NCI-H748 treated with DMSO at 0.1 percent for 48 hours (cell line): ENCODE measurements at regions not wholly inside any gene's neighbourhood (a gene's known extent, or its start where the extent isn't known, plus 50 kb on each side); places are given as distances from the start of the nearest gene placed in this dataset.

Experiments
- DNase-seq: peaks from one replicate; lab custom pipeline; 2025; lab: John Stamatoyannopoulos, UW

DNA sequence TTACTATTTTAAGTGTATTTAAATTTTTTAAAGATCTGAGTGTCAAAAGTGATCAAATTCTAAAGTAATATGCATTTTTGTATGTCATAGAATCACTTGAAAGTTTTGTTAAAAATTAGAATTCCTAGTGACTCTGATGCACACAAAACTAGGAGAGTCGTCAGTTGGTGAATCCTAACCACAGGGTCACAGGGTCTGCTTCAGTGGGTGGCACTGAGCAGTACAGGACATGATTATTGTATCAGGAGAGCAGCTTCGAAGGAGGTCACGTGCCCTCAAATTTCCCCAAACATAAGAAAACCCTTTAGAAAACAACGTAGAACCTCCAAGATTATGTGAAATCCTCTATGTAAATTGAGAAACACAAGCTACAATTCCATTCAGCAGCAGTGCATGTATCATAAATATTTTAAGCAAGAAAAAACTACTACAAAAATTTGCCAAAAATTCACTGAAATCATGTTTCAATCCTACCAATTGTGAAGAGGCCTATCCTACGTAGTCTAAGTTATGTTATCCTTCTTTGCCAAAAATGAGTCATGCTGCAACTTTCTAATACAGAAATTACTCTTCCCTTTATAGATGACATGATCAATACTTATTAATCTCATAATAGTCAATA, 323.6 kb downstream of the AASDHPPT start:
- no peak for DNase-seq

DNA sequence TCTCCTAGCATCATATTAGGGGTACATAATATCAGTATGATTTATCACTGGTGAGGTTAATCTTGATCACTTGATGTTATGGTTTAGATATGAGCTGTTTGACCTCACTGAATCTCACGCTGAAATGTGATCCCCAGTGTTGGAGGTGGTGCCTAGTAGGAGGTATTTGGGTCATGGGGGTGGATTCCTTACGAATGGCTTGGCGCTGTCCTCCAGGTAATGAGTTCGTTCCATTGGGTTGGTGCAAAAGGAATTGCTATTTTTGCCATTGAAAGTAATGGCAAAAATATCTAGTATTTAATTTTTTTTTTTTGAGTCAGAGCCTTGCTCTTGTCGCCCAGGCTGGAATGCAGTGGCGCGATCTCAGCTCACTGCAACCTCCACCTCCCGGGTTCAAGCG, 326.3 kb downstream of the AASDHPPT start:
- no peak for DNase-seq

- no peak for DNase-seq
Observed at GRCh38 chr11:106409222-106409621, 331.8 kb downstream of the AASDHPPT start.

DNA sequence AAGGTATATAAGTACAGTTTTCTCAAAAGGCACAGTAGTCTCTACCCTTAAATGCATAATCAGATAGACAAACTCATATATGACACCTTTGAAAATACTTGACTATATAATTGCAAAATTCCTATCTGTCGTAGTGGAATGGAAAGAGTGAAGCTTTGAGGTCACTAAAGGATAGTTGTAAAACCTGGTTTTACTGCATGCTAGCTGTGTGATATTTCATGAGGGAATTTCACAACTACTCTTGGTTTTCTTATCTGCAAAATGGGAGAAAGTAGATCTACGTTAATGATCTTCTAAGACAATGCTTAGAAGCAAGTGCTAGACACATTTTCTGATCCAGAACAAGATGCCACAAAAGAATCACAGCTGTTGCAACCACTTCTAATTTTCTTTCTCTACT, 332.2 kb downstream of the AASDHPPT start:
- DNase-seq: no peak

DNA sequence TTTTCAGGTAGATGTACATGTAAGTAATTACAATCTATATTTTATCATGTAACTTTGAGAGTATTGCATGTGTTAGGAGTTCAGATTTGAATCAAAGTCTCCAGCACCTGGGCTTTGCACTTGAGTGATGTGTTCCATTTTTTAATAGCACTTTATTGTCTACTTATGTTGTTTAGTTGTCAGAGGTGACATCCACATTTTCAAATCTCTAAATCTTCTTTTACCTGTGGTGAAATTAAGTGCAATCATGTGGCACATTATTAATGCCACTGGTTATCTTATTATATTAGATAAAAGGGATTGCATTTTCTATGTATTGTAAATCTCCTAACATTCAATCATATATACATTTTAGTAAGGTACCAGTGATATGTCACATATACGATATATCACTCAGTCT, 333.4 kb downstream of the AASDHPPT start:
- no peak for DNase-seq

DNA sequence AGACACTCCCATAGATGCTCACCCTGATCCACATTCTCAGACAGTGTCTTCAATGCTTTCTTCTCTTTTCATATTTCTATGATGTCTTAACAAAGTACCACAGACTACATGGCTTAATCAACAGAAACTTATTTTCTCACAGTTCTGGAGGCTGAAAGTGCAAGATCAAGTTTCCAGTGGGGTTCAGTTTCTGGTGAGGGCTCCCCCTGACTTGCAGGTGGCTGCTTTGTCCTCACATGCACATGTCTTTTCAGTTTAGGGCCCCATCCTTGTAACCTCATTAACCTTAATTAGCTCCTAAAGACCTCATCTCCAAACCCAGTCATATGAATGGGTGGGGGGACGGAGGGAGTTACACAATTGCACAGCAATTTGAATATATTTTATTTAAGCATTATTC, 335.8 kb downstream of the AASDHPPT start:
- DNase-seq: no peak

DNA sequence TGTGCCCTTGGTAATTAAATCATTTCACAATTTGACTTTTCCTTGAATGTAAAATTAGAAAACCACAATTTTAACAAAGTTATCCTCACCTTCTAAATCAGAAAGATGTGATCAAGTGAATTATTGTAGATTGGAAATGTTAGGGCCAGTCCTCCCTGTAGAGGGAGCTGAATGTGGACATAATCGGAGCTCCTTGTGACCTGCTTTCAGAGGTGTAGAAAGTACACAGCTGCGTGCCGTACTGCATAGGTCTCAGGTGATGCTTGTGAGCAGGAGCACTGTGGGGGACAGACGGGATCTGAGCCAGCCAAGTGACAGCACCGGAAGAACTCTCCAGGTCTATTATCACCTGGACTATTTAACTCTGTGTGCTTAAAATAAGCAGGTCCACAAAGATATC, 338.0 kb downstream of the AASDHPPT start:
- no peak for DNase-seq

DNA sequence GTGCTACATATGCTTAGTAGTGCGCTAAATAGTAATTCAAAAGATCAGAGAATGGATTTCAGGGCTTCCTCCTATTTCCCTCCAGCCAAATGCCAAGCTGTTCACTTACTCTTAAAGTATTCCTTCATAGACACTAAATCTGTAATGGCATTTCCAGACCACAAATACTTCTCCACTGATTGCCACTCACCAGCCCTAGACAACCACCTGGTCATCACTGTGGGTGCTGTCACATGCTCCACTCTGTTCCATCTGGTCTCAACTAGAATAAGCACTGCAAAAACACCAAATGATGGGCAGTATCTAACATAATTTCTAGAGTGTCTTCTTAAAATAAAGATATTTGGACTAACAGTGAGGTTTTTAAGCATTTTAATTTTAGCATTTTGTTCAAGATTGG, 341.3 kb downstream of the AASDHPPT start:
- DNase-seq: no peak

DNA sequence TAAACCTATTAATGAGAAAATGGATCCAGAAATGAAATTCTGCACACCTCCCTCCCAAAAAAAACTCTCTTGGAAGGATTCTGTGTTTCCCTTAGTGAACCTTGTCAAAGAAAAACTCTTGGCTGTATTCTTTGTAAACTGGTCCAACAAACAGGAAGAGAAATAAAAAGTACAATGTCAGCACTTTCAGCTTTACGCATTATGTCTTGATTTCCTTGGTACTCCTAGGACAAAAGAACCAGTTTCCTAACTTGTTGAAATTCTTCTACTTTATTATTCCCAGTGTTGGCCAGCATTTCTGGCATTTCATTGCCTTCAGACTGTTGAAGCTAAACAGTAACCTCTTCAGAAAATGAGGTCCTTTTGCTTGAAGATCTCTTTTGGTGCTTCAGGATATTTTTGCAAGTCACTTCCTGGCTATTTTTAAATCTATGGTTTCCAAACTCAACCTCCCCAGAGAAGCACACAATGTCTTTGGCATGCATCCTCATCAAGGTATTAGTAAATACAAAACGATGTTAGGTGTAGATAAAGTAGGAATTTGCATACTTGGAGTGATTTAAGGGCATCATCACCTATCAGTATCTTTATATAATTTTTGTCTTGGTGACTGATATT, 342.7 kb downstream of the AASDHPPT start:
- DNase-seq: no peak

- no peak for DNase-seq
Observed at GRCh38 chr11:106420686-106421085, 343.2 kb downstream of the AASDHPPT start.

DNA sequence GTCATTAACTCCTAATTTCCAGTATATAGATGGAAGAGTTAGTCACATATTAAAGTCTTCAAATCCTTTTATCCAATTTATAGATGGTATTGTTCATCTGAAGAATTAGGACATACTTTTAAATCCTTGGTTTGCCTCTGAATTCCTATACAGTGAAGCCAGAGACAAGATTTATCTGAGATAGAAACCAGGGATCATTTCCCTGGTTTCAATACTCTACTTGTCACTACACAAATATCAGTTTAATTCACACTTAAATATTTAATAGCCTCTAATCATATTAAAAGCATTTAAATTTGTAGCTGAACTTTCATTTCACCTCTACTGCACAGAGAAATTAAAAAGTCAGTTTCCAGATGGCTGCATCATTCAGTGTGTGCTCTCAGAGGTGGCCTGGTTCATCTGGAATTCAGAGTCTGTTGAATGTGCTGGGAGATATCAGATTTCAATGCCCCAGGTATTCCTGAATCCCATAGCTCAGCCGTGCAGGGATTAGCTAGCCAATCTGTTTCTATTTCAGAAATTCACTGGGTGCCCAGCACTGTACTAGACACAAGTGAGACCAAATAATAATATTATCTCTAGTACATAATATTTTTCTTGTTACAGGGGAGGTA, 344.3 kb downstream of the AASDHPPT start:
- no peak for DNase-seq

DNA sequence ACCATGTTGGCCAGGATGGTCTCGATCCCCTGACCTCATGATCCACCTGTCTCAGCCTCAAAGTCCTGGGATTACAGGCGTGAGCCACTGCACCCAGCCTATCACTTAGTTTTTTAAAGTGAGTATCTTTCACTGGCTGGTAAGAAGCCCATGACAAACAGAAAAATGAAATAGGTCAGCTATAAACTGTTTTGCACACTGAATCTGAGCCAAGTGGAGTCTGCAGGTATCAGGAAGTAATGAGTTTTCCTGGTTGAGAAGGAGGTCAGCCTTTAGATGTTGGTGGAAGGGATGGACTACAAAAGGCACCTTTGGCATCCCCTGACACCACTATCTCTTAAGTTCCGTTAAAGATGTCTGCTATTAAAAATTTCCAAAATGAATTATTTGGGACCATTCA, 345.1 kb downstream of the AASDHPPT start:
- no peak for DNase-seq

- no peak for DNase-seq
Observed at GRCh38 chr11:106424111-106424510, 346.6 kb downstream of the AASDHPPT start.

DNA sequence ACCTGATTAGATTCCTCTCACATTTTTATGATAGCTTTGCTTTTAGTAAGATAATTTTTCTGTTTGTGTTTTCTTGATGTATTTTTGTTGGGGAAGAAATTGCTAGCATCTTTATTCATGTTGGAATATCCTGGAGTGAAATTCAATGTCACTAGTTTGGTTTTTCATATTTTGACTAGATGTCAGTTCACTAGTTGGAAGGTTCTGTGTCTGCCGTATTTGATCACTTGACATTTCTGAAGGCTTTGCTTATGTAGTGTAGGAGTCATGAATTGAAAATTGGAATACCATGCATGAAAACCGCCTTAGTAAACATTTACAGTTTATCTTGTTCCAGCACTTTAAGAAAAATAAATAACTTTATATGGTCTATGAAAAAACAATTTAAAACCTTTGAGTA, 348.4 kb downstream of the AASDHPPT start:
- no peak for DNase-seq

DNA sequence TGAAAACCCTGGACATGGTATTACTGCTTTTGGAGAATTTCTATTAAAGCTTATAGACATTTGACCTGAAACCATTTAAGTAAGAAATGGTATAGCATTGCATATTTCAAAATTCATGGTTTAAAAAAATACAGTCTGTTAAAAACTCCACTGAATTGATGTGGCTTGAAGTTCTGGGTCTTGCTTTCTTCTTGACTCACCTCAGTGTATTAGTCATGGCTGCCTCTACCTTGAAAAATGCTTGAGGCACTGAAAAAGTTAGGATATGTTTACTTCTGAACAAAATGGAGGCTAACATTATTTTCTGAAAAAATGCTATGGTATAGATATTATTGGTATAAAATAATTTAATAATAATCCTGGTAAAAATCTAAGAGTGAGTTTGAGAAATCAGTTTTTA, 349.2 kb downstream of the AASDHPPT start:
- no peak for DNase-seq

DNA sequence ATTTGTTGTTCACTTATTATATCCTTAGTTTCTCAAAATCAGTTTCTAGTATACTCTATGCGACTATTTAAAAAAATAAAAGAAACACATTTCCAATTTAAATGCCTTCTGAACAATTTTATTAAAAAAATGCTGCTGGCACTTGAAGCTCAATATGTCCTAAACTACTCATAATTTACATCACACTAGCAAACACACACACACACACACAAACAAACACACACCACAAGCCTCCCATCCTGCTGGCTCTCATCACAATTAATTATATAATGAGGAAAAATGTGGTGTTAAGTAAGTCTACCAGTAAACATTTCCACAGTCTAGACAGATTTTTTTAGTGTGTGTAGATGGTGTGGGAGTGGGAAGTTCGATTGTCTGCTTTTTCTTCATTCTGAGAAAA, 350.3 kb downstream of the AASDHPPT start:
- no peak for DNase-seq

- DNase-seq: no peak
Observed at GRCh38 chr11:106442032-106442431, 364.6 kb downstream of the AASDHPPT start.

GRCh38 chr11:106446302-106446701, 368.8 kb downstream of the AASDHPPT start:
- no peak for DNase-seq

DNA sequence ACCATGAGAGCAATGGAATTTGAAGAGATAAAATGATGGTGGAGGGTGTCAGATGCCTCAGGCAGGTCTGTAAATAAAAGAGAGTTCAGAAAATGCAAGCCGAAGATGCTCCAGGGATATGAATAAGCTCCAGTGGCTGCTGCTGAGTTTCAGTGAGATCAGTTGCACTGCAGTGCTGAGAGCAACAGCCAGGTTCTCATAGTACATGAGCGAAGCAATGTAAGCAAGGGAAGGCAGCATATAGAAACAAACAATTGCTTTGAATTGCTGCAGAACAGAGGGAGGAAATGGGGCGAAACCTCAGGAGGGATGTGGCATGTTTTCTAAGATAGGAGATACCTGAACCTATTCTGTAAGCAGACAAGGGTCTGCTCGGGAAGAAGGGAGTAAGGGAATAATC, 369.5 kb downstream of the AASDHPPT start:
- DNase-seq: no peak

DNA sequence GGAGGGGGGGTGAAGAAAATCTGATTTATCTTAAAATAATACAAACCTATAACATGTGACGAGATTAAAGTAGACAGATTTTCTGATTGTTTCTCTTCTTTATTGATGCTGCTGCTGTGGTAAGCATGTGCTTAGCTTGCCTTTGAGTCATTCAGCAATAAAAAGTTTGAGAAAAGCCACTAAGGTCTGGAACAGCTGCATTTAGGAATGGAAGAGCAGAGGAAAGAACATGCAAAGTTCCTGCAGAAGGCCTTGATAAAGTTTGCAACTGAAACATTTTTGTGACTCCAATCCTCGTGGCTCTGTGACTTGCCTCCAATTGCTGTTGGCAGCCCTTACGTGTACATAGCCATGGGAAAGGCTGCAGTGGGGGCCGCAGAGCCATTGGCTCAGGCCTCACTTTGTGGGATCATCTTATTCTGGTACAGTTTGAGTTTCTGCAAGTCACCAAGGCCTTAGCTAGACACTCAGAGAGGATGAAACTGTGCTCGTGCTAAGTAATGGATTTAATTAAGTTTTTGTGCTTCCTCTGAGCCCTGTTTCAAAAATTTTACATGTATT, 370.2 kb downstream of the AASDHPPT start:
- no peak for DNase-seq

- no peak for DNase-seq
Observed at GRCh38 chr11:106449763-106450162, 372.3 kb downstream of the AASDHPPT start.

DNA sequence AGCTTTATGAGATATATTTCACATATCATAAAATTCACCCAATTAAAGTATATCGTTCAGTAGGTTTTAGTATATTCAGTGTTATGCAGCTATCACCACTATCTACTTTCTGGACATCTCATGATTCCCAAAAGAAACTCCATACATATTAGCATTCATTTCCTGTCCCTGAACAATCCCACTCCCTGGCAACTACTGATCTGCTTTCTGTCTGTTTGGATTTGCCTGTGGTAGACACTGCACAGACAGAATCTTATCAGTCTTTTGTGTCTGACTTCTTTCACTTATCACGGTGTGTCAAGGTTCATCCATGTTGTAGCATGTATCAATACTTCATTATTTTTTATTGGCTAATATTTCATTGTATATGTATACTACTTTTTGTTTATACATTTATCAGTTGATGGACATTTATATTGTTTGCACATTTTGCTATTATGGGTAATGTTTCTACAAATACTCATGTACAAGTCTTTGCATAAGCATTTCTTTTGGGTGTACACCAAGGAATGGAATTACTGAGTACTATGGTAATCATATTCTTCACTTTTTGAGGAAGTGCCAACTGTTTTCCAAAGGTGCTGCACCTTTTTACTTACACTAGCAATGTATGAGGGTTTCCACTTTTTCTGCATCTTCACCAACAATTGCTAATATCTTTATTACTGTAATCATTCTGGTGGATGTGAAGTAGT, 373.9 kb downstream of the AASDHPPT start:
- DNase-seq: no peak

GRCh38 chr11:106456647-106457046, 379.2 kb downstream of the AASDHPPT start:
- no peak for DNase-seq
